Skin of body (tissue), 1 donor: ENCODE measurements at regions not wholly inside any gene's neighbourhood (a gene's known extent, or its start where the extent isn't known, plus 50 kb on each side); places are given as distances from the start of the nearest gene placed in this dataset.
"Not testable (repeated sequence)": the region's sequence is repeated elsewhere in the genome, so short reads cannot be mapped to it uniquely, and the experiment has no call there.

Experiments
- DNase-seq: peaks from one replicate; lab custom pipeline; 2025; lab: John Stamatoyannopoulos, UW

DNA sequence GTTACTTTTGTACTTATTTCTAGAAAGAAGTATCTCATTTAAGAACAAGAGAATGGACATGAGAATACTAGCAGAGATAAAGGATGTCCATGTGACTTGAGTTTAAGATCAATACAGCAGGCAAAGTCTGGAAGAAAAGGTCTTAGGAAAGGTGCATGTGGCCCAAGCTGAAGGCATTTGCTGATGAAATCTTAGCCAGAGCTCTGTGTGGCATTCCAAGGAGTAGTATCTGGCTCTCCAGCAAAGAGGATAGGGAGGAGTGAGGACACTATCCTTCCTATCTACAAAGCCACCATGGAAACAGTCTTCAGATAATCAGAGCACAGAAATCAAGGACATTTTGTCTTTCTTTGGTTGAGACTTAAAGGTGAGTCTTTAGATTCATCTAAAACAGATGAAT lies 244.1 kb upstream of the RGMB start:
- DNase-seq = no peak

DNA sequence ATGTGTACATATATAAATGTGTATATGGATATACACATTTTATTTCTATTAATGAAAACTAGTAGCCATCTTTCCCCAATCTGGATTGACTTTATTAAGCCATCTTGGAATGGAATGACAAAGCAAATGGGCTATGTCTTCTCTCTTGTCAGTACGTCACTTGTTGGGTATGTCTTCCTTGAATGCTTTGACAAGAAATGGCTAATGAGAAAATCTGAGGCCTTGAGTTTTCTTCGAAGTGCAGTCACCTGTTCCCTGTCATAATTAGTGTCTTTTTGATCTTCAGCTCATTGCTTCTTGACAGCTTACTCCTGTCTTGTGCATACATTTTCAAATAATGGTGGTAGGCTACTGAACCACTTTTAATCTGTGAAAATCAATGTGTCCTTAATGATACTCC lies 243.2 kb upstream of the RGMB start:
- peak; percentile 70 for DNase-seq

DNA sequence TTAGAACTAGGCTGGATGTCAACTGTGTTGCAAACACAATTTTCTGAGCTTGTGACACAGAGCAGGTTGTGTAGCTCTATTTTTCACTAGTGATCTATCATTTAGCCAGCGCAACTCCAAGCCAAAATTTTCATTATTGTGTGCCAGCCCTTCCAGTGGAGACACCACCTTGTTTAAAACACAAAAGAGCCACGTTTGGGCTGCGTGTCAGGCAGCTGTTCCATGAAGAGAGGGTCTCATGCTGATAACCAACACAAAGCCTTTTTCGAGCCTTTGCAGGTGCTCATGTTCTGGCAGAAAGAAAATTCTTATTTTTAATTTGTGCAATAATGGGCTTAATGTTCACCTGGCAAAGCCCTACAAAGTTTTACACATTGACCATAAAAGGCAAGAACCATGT lies 237.6 kb upstream of the RGMB start:
- no peak for DNase-seq

DNA sequence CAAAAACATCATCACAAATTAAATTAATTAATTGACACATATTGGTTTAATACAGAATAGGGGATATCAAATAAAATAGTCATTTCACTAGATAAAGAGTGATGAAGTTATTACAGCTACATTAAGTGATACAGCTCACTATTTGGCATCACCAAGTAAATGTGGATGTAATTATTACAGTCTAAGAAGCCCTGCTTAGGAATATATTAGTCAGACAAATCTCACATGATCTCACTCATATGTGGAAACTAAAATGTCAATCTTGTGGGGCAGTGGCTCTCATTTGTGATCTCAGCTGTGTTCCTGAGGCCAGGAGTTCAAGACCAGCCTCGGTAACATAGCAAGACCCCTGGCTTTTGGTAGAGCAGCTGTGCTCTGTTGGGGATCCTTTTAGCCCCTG lies 233.4 kb upstream of the RGMB start:
- peak; percentile 19 for DNase-seq

DNA sequence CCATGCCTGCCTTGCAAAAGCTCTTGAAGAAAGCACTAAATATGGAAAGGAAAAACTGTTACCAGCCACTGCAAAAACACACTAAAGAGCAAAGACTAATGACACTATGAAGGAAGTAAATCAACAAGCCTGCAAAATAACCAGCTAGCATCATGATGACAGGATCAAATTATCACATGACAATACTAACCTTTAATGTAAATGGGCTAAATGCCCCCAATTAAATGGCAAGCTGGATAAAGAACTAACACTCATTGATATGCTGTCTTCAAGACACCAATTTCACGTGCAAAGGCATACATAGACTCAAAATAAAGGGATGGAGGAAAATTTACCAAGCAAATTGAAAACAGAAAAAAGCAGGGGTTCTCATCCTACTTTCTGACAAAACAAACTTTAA lies 231.8 kb upstream of the RGMB start:
- DNase-seq = no peak

DNA sequence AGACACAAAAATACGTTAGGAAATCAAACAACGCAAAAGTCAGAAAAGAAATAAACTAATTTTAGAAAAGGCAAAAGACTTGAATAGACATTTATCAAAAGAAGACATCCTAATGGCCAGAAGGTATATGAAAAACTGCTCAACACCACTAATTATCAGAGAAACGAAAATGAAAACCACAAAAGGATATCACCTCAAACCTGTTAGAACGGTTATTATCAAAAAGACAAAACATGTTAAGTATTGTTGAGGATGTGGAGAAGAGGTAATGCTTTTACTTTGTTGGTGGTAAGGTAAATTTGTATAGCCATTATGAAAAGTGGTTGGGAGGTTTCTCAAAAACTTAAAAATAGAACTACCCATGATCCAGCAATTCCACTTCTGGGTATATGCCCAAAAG lies 230.0 kb upstream of the RGMB start:
- no peak for DNase-seq

DNA sequence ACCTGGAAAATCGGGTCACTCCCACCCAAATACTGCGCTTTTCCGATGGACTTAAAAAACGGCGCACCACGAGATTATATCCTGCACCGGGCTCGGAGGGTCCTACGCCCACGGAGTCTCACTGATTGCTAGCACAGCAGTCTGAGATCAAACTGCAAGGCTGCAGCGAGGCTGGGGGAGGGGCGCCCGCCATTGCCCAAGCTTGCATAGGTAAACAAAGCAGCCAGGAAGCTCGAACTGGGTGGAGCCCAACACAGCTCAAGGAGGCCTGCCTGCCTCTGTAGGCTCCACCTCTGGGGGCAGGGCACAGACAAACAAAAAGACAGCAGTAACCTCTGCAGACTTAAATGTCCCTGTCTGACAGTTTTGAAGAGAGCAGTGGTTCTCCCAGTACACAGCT lies 226.5 kb upstream of the RGMB start:
- DNase-seq = not testable (repeated sequence)

DNA sequence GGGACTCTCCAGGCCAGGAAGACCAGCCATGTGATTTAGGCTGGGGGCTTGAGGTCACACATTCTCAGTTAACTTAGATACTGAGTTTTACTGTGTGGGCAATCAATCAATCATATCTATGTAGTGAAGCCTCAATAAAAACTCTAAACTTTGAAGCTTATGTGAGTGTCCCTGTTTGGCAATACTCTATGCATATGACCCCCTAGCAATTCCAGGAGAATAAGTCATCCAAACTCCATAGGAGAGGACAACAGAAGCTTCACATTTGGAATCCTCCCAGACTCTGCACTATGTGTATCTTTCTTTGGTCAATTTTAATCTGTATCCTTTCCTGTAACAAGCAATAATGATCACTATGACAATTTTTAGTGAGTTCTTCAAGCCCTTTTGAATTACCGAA lies 216.8 kb upstream of the RGMB start:
- no peak for DNase-seq

DNA sequence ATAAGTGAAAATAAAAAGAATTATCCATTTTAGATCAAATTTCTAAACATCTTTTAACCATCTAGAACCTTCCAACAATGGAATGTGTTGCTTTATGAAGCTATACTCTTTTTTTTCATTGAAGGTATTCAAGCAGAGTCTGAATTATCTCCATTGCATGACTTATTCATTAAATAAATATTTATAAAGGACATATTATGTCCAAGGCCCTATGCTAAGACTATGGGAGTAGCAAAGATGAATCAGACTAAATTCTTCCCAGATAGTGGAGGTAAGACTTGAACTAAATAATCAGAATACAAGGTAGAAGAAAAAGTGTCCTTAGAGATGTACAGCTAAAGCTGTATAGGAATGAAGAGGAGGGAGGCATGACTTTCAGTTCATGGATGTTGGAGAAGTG lies 215.5 kb upstream of the RGMB start:
- no peak for DNase-seq

DNA sequence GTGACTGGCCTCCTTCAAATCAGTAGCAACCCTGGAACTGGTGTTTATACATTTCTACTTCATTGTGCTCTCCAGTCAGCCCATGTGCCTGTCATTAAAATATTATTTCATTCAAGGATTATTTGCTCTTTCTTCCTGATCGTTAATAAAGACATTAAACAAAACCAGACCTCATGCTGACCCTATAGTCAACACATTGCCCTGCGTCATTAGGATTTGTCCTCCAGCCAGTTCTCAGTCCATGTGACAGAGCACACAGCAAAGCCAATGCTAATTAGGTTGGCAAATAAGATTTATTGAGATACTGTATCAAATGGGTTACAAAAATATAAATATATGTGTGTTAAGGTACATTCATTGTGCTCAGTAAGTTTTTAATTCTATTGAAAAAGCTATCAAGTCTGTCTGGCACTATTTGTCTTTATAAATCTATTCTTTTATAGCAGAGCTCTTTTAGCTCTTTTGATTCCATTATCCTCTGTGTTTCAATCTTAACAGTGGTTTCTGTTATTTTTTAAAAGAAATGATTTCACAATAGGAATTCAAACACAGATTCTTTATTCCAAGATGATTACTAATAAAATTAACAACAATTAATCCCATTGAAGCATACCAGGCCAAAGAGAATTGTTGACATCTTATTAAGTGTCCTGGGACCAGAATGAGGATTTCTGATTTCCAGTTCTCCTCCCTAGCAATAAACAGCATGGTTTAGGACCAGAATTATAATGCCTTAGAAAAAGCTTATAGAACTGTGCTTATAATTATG lies 209.4 kb upstream of the RGMB start:
- no peak for DNase-seq

DNA sequence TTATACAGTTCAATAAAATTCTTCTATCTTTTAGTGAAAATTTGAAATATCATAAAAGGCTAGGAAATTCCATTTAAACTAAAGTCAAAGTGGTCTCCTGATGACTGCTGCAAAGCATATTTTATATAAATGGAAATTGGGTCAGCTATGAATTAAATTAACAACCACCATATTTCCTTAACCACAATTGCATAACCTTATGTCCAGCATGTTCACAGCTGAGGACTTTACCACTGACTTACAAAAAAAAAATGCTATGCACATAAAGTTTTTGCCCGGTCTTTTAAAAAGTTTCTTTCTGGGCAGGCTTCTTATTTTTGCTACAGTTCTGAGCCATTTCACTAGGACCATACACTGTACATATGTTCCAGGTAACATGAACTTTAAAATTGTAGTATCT lies 208.6 kb upstream of the RGMB start:
- no peak for DNase-seq

DNA sequence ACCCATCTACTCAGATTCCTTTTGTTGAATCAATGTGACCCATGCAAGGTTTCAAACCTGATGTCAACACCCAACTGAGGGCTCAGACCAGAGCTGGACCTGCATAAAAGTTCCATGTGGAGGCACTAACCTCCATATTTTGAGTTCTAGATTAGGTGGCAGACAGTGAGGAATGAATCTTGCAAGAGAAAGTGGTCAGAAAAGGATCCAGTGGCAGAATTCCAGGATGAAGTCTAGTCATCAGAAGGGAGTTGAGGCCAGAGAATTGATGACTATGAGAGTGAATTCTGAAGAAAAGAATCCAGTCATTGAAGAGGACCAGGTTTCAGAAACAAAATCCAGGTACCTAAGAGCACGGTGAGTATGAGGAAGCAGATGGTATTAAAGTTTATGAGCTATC lies 205.1 kb upstream of the RGMB start:
- DNase-seq = no peak

DNA sequence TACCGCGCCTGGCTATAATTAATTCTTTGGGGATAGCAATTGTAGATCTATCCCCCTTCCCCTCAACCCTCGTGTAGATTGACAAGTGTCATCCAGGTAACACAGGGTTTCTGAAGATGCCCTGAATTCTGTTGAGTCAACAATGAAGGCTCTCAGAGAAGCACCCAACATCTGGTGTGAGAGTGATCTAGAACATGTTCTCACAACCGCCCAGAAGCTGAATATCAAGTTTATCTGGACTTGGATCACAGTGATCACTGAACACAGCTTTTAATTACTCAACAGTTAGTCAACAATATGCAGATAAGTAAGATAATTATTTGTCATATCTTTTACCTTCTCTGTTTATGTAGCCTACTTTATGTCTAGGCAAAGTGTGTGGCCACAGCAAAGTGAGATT lies 204.2 kb upstream of the RGMB start:
- DNase-seq = no peak

DNA sequence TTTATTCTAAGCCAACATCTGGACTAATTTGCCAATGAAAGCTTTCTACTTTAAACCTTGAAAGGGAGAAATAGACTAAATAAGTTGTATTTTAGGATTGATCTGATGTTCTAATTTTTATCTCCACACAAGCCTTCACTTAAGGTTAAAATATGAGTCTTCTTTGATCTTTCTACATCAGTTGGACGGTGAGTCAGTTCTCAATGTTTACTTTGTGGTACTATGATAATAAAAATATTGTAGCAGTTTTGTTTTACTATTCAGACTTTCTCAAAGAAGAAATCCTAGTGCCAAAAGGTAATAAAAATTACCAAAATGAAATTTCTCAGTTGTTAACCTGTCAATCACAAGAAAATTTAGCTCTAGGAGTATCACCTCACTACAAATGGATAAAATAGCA lies 203.5 kb upstream of the RGMB start:
- no peak for DNase-seq

DNA sequence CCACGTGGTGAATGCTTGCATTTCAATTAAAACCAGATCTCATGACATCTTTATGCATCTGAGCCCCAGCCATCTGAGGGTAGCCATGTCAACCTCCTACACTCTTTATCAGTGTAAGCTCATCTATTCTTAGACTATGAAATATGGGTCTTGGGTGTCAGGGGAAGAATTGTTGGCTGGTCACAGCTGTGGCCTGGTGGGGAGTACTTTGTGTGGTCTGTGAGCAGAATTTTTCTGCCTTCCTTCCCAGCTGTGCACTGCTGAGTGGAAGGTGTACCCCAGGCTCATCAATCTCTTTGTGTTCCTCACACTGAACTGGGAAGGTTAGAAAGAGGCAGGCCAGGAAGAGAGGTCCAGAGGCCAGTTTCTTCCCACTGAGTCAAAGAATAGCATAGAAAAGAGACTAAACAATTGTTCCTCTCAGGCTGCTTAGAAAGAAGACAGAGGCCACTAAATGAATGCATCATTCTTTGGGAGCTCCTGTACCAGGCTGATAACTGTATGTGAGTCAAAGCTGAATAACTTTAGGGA lies 202.7 kb upstream of the RGMB start:
- DNase-seq = no peak

DNA sequence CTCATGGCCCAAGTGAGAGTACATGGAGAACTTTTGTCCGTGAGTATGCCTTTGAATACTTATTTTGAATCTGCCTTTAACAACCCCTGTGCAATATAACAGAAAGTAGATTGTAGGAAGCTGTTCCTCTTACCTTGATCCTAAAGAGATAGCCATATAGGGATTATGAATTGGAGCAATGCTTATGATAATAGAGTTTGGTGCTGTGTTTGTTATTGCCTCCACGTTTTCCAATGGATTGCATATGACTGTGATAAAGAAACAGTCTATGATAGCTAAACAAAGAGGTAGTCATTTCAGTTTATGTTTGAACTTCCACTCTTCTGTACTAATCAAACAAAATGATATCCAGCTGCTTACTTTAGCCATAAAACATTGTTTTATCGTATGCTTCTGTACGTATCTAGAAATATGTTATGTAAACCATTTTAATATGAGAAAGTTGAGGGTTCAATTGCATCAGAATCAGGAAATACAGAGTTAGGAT lies 199.6 kb upstream of the RGMB start:
- DNase-seq = no peak

DNA sequence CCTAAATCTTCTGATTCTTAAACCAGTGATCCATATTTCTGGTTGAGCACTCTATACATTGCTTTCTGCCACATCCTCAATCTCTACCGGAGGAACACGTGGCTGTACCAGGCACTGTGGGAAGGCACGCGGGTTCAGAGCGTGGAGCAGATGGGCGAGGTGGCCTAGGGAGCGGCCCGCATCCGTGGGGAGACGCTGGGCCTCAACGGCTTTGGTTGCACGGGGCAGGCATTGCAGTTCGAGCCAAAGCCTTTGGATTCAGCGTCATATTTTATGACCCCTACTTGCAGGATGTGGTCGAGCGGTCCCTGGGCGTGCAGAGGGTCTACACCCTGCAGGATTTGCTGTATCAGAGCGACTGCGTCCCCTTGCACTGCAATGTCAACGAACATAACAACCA lies 197.2 kb upstream of the RGMB start:
- DNase-seq = no peak

DNA sequence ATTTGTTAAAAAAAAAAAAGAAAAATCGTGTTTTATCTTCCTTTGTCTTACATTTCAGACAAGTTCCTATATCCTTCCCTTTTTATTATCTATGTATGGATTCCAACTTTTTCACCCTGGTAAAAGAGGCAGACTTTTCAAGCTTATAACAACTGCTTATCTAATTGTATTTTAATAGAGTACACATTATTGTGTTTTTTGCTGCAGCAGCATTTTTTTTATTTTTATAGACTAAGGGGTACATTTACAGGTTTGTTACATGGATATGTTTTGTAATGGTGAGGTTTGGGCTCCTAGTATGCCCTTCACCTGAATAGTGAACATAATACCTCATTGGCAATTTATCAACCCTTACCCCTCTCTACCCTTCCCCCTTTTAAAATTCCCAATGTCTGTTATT lies 195.0 kb upstream of the RGMB start:
- DNase-seq = no peak

DNA sequence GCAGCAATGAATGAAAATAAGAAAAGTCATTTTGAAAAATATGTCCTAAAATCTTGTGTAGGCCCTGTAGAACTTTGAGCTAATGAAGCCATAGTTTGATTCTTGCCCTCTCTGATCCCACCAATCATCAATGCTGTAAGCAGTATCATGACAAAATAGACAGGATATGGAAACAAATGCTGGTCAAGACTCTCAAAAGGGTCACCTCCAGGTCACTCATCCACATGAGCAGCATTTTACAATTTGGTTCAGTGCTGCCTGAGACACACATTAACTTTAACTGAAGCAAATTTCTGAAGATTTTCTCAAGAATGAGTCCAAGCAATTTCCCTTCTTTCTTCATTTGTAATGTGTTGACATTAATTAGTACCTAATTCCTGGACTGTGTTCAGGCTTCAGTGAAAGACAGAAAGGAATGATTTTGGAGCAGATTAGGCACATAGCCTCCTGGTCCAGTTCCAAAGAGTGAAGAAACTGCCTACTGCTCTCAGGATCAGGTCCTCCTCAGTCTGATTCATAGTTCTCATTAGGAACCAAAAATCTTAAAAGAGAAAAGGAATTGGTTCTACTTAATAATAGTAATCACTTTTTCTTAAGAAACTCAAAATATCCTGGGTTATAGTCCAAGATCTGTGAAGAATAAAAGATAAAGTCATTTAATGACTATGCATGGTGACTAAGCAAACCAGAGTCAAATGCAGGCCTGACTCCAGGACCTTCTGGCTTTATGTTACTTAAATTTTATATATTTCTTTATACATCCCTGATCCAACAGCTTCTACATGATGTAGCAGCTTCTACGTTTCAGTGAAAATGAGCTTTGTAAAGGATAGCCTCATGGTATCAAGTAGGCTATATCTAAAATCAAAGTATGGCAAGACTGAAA lies 192.1 kb upstream of the RGMB start:
- DNase-seq = no peak

DNA sequence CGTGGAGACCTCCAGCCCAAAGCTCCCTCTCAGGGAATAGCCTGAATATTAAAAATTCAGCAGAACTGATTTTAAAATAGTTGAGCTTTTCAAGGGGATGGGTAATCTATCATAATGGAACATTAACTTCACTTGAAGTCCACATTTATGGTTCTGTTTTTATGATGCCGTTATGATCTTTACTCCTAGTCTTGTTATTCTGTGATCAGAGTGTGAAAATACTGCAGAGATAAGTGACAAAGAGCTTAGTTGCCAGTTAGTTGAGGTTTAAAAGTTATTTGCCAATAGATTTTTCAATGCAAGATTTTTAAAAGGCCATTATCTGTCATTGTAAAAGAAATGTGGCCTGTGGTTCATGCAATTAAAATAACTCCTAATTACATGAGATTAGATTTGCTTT lies 189.9 kb upstream of the RGMB start:
- no peak for DNase-seq

DNA sequence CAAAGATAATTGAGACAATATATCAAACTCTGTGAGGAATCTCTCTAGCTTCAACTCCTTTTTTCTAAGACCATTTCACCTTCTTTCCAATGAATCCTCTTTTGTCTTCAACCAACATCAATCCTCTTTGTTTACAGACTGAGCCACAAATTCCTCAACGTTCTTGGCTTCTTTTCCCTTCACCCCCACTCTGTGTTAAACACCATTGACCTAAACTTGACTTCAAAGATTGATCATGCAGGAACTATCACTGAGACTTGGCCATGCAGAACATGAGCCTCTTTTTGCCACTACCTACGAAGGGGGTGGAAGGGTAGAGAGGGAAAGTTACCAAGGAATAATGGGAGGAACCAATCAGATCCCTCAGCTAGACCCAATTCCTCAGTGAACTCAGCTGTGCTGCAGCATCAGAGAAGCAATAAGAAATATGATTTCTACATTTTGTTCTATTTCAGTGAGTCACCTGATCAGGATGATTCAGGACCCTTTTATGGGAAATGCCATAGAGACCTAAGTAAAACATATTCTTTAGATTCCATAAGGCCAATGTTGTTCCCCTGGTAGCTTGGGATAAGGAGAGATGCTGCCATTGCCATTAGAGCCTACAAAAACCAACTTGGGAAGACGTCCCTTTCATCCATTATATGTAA lies 187.7 kb upstream of the RGMB start:
- no peak for DNase-seq

DNA sequence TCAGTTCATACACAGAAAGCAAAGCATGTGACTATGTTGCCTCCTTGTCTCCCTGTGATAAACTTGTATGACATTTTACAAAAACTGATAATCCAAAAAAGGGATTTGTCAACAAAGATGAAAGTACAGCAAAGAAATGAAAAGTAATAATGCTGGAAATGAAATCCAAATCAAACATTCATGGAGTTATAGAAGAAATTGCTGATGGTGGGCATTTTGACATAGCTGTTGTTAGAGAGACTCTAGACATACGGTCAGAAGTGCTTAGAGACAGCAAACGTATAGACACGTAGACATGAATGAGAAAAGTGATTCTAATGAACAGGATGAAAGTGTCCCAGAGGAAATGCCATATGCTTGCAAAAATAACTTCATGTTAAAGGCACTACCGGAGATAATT lies 186.9 kb upstream of the RGMB start:
- no peak for DNase-seq
